C1 segment of cervical spinal cord (tissue), 14 donors: ENCODE measurements at regions not wholly inside any gene's neighbourhood (a gene's known extent, or its start where the extent isn't known, plus 50 kb on each side); places are given as distances from the start of the nearest gene placed in this dataset.

Experiments
- DNase-seq, 14 donors: peaks; one replicate each; lab custom pipeline; 2025; lab: John Stamatoyannopoulos, UW

- no peak for DNase-seq
Observed at GRCh38 chr3:18295171-18295920, 129.8 kb downstream of the SATB1 start.

- DNase-seq = no peak
Observed at GRCh38 chr3:18290157-18290556, 135.0 kb downstream of the SATB1 start.

DNA sequence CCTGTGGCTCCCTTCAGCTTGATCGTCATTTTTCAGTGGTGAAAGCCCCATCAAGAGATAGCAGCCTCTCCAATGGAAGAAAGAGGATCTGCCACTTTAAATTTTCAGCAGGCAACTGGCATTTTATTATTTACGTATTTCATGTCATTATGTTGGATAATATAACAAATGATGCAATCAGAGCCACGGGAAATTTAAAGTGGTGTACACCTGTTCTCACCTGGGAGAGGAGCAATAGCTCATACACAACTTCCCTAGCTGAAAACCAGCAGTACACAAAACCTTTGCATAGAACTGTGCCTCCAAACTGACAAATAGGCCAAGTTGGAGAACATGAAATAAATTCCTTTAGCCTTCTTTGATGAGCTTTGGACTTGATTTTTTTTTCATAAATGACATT lies 136.9 kb downstream of the SATB1 start:
- no peak for DNase-seq

DNA sequence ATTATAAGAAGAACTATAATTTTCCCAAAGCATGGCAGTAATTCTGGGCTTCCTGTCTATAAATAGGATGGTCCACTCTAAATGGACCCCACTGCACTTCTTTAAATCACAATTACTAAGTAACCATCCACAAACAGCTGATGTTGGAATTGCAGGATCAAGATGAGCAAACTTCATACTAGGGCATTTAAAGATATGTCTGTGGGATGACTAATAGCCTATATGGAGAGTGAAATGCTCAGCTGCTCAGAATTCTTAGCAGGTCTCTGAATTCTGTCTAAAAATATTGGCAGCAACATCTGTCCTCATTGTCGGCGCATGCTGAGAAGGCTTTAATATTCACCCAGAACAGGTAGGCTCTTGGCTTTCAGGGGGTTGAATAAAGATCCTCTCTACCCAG lies 140.4 kb downstream of the SATB1 start:
- no peak for DNase-seq

GRCh38 chr3:18283680-18284079 lies 141.5 kb downstream of the SATB1 start:
- no peak for DNase-seq

GRCh38 chr3:18282507-18282906 lies 142.6 kb downstream of the SATB1 start:
- DNase-seq = peak in 5 of 14 donors; percentile 13 to 45 (median 20)

DNA sequence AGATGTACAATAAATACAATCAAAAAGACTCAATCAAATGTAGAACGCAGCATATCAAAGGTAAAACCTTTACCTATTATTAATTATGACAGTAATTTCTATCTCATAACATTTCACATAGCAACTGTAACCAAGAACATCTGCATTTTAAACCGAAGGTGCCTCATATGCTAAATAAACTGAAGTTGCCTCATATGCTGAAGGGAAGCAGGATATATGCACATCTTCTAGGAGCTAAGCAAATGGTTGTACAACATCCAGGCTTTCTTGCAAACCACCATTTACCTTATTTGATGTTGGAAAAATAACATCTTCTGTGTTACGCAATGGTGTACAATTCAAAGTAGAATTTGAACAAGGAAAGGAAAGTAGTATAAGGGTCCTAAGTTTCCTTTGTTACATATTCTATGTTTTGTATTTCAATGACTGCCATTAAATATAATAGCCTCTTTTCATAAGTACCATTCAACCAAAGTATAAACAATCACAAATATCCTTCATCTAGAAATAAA lies 145.9 kb downstream of the SATB1 start:
- DNase-seq = no peak

- no peak for DNase-seq
Observed at GRCh38 chr3:18264853-18265252, 160.3 kb downstream of the SATB1 start.

DNA sequence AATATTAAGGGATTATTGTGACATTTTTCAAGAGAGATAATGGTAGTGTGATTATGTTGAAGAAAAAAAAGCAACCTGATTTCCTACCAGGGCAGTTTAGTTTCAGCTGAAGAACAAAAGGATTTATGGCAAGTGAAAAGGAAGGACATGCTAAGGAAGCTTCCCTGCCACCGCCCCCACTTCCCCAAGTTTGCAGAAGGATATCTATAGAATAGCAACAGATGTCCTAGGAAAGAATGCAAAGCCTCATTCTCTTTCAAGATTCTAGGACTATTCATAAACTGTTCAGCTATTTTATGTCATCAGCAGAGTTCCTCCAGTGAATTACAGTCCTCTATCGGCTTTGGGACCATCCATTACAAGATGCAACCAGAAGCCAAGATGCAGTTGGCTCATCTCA lies 160.8 kb downstream of the SATB1 start:
- DNase-seq = no peak

DNA sequence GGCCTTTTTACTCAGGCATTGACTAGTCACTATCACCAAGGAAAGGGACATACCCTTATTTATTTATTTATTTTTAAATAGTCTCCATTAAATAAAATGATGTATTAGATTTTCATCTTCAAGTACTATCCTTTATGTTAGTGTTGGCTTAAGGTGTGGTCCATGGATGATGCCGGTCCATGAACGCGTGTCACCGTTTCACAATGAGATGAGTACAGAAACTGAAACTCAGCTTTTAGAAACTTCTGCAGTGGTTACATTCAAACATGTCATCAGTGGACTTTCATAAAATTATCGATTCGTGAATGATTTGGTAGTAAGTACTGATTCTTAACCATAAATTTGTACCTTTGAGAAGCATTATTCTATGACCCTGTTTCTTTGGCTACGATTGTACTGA lies 166.6 kb downstream of the SATB1 start:
- no peak for DNase-seq

GRCh38 chr3:18252578-18252977 lies 172.6 kb downstream of the SATB1 start:
- no peak for DNase-seq

DNA sequence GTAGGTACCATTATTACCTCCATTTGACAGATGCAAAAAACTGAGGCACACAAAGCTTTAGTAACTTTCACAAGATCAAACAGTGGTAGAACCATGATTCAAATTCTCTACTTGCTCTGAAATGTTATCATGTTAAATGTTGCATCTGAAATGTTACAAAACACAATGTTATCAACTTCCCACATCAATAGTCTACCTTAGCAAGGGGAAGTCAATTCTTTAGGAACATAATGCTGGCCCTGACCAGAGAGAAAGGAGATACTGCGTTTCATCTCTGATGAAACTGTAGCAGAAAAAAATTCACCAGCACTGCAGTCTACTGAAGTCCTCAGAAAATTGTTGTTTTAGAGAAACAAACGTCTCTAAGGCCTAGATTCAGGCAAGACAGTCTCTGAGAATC lies 174.1 kb downstream of the SATB1 start:
- DNase-seq = no peak

GRCh38 chr3:18249126-18249525 lies 176.0 kb downstream of the SATB1 start:
- DNase-seq = no peak

DNA sequence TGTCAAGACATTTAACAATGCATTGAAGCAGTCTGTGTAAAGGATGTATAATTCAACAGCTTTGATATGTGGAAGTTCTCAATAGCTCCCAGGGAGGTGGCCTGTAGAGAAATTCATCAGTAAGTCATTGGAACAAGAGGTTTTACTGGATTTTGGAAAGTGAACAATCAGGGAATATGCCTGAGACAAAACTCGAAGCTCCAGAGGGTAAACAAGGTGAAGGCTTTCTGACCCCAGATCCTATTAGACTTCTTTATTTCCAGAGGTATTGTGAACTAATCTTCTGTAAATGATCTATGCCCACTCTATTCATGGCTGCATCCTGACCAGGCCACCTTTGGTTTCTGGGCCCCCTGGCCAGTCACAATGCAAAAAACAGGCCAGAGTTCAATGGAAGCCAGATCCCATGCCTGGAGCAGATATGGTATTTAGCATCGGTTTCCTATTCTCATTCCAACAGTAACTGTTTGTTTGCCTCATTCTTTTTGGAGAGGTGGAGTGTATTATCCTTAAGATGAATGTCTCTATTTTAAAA lies 177.3 kb downstream of the SATB1 start:
- no peak for DNase-seq

GRCh38 chr3:18247139-18247695 lies 177.9 kb downstream of the SATB1 start:
- no peak for DNase-seq

GRCh38 chr3:18246336-18247060 lies 178.6 kb downstream of the SATB1 start:
- no peak for DNase-seq

DNA sequence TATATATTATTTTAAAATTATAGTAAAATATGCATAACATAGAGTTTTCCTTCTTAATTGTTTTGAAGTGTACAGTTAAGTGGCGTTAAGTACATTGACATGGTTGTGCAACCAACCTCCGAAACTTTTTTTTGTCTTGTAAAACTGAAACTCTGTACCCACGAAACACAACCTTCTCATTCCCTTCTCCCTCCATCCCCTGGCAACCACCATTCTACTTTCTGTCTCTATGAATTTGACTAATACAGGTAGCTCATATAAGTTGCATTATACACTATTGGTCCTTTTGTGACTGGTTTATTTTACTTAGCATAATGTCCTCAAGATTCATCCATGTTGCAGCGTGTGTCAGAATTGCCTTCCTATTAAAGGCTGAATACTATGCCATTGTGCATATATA lies 179.4 kb downstream of the SATB1 start:
- DNase-seq = no peak

DNA sequence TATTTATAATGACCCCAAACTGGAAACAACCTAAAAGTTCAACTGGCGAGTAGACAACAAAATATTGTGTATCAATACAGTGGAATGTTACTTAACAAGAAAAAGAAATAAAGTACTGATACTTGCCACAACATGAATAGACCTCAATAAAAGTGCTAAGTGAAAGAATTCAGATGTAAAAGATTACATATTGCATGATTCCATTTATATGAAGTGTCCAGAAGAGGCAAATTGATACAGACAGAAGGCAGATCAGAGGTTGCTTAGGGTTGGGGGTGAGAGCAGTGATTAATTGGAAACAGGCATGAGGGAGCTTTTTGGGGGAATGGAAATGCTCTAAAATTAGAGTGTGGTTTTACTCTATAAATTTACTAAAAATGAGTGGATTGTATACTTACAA lies 183.3 kb downstream of the SATB1 start:
- DNase-seq = no peak

GRCh38 chr3:18239674-18240073 lies 185.5 kb downstream of the SATB1 start:
- DNase-seq = no peak

DNA sequence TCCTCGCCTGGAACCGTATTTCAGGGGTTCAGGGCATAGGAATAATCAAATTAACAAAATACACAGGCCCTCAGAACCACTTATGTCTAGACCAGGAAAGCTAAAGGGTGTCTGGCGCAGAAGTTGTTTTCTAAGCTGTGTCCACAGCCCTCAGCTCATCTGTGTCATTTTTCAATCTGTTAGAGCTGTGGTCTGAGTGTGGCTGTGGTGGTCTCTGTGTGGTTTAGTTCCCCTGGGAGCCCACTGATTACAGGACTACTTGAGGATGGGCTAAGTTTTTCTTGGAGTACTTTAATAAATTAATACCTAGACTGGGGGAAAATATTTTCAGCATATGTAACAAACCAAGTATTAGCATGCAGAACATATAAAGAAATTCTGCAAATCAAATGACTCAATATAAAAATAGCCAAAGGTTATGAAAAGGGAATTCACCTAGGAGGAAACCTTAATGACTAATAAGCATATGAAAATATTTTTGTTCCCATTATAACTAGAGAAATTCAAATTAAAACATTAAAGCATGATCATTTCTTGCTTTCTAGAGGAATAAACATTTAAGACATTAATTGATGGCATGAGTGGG lies 186.3 kb downstream of the SATB1 start:
- no peak for DNase-seq

GRCh38 chr3:18238332-18238731 lies 186.8 kb downstream of the SATB1 start:
- no peak for DNase-seq
